ENCODE measurements at regions not wholly inside any gene's neighbourhood (a gene's known extent, or its start where the extent isn't known, plus 50 kb on each side); places are given as distances from the start of the nearest gene placed in this dataset.
"Not testable (repeated sequence)": the region's sequence is repeated elsewhere in the genome, so short reads cannot be mapped to it uniquely, and the experiment has no call there.

- DNase-seq: not testable (repeated sequence)
These were observed 96.9 kb downstream of the NPIPB11 start for GRCh38 chr16:29309601-29310000.

DNA sequence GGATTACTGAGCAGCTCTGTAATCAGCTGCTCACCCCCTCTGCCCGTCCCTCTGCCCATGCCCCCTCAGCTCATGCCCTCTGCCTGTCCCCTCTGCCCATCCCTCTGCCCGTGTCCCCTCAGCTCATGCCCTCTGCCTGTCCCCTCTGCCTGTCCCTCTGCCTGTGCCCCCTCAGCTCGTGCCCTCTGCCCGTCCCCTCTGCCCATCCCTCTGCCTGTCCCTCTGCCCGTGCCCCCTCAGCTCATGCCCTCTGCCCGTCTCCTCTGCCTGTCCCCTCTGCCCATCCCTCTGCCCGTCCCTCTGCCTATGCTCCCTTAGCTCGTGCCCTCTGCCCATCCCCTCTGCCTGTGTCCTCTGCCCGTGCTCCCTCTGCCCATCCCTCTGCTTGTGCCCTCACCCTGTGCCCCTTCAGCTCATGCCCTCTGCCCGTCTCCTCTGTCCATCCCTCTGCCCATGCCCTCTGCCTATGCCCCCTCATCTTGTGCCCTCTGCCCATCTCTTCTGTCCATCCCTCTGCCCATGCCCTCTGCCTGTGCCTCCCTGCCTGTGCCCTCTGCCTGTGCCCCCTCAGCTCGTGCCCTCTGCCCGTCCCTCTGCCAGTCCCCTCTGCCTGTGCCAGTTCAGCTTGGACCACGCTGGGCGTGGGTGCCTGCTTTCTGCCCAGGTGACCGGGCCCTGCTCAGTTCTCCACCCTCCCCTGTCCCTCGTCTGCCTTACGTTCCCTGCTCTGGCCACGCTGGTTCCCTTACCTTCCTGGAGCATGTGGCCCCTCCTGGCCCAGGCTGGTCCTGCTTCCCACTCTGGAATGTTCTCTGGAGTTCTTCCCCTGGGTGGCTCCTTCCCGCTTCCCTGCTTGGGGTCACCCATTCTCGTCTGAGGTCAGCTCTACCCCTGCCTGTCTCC is 97.6 kb downstream of the NPIPB11 start:
- no peak for DNase-seq

DNA sequence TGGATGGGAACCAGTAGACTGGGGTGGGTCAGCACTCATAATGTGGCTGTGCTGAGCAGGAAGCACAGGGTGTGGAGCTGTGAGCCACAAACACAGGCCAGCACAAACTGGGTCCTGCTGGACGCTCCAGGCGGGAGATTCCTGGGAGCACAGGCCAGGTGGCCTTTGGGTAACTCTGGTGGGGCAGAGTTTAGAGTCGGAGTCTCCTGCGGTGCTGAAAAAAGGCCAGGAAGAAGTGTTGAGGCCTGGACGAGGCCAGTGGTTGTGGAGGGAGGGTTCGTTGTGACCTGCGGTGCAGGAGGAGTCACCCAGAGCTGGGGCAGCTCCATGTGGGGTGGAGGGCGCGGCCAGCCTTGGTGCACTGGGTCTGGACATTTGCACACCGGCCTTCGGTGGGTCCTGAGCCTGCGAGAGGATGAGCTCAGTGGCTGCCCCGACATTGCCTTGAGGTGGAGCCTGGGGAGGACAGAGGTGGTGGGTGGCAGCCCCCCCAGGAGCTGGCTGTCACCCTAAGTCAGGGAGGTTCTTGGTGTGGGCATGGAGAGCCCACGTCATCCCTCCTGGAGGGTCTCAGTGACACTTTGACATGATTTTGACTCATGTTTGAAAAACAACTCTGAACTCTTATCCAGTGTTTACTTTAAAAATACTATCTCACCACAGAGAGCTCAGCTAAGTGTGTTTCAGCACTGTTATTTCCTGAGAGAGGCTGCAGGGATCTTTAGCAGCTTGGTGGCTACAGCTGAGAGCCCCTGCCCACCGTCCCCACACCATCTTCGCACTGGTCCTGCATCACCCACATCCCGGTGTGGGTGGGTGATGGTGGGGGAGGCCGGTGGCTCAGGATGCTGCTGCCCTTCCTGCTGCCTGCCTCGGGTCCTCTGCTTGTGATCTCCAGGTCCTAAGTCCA is 98.7 kb downstream of the NPIPB11 start:
- DNase-seq: no peak

- no peak for DNase-seq
These were observed 99.4 kb downstream of the NPIPB11 start for GRCh38 chr16:29306943-29307597.

DNA sequence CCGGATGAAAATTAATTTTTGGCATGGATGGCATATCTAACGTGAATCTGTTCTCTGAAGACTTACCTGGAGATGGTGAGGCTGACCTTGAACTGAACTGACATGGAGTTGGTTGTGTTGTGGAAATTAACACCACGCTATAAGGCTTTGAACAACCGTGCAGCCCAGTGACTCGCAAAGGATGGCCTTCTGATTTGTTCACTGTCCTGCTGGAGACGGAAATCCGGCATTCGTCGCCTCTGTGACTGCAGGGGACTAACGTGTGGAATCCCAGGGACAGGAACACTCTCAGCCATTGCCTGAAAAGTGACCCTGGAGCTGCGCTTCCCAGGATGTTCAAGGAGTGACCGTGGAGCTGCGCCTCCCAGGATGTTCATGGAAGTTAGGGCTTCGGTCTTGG is 100.3 kb downstream of the NPIPB11 start:
- no peak for DNase-seq

- DNase-seq: not testable (repeated sequence)
These were observed 101.5 kb downstream of the NPIPB11 start for GRCh38 chr16:29305018-29305417.

DNA sequence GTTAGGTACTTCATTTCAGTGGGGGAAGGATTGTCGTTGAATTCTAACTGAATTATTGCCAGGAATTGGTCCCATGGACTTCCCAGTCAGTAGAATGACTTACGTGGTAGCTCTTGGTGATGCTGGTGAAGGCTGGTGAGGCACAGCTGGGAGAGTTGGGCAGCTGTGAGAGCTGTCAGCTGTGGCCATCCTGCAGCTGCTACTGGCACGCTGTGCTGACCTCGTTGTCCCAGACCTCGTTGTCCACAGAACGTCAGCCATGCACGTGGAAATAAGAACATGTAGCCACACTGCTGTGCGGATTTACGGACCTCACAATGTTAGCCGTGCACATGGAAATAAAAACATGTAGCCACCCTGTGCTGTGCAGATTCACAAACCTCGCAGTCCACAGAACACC is 102.3 kb downstream of the NPIPB11 start:
- DNase-seq: no peak

DNA sequence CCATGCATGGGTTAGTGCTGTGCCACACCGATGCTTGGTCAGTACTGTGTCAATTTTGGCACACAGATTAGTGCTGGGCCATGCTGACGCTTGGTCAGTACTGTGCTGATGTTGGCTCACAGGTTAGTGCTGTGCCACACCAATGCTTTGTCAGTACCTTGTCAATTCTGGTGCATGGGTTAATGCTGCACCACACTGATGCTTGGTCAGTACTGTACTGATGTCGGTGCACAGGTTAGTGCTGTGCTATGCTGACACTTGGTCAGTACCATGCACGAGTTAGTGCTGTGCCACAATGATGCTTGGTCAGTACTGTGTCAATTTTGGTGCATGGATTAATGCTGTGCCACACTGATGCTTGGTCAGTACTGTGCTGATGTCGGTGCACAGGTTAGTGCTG is 103.0 kb downstream of the NPIPB11 start:
- no peak for DNase-seq

DNA sequence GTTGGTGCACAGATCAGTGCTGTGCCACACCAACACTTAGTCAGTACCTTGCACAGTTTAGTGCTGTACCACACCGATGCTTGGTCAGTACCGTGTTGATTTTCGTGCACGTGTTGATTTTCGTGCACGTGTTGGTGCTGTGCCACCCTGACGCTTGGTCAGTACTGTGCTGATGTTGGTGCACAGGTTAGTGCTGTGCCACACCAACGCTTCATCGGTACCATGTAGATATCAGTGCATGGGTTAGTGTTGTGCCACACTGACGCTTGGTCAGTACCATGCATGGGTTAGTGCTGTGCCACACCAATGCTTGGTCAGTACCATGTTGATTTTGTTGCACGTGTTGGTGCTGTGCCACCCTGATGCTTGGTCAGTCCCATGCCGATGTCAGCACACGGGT is 103.5 kb downstream of the NPIPB11 start:
- DNase-seq: no peak

DNA sequence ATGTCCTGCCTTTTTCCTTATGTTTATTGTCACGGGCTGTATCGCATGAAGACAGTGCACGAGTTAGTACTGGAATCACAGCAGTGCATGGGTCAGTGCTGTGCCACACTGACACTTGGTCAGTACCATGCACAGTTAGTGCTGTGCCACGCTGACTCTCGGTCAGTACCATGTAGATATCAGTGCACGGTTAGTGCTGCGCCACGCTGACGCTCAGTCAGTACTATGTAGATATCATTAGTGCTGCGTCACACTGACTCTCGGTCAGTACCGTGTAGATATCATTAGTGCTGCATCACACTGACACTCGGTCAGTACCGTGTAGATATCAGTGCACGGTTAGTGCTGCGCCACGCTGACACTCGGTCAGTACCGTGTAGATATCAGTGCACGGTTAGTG is 104.1 kb downstream of the NPIPB11 start:
- DNase-seq: not testable (repeated sequence)

- not testable (repeated sequence) for DNase-seq
These were observed 104.7 kb downstream of the NPIPB11 start for GRCh38 chr16:29301662-29302285.

DNA sequence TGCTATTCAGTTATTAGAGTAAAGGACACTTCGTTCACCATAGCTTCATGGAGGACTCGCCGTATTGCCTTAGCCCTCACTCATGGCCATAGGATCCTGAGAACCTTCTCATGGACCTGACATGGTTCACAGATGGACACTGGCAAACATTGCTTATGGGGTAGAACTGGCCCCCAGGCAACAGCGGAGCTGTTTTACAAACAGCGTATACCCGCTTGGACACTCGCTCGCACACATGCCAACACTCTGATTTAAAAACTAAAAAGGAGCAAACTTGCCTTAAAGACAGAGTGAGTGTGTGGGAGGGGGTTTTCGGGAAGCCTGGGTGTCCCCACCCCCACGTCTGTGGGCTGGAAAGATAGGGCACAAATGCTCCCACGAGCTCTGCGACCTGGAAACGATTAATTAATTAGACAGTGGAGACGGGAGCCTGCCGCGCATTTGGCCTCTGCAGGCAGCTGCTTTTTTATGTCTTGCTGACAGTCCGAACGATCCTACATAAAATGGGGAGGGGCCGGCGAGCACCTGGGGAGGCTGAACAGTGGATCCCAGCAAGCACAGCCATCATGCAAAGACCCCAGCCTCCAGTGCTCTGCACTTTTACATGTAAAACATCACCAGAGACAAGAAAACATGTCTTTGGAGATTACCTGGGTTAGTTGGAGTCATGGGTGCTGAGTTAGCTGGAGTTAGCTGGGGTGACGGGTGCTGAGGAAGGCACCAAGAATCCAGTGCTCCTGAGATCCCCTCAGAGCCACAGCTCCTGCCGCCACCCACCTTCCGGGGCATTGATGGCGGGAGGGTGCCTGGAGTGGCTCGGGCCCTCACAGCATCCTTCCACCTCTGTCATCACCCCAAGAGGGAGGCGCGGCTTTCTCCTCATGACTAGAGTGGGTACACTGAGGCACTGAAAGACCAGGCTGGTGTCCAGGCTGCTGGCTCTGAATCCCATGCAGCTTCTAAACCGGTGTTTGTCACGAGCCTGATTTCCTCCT is 105.7 kb downstream of the NPIPB11 start:
- not testable (repeated sequence) for DNase-seq

- not testable (repeated sequence) for DNase-seq
These were observed 106.5 kb downstream of the NPIPB11 start for GRCh38 chr16:29300030-29300491.

DNA sequence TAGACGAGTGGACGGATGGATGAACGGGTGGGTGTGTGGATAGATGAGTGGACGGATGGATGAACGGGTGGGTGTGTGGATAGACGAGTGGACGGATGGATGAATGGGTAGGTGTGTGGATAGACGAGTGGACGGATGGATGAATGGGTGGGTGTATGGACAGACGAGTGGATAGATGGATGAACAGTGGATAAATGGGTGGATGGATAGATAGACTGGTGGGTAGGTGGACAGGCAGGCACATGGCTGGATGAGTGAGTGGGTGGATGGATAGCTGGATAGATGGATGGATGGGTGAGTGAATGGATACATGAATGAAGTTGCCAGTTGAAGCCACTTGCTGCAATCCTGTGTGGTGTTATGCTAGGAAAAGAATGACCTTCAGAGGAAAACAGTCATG is 107.5 kb downstream of the NPIPB11 start:
- not testable (repeated sequence) for DNase-seq

DNA sequence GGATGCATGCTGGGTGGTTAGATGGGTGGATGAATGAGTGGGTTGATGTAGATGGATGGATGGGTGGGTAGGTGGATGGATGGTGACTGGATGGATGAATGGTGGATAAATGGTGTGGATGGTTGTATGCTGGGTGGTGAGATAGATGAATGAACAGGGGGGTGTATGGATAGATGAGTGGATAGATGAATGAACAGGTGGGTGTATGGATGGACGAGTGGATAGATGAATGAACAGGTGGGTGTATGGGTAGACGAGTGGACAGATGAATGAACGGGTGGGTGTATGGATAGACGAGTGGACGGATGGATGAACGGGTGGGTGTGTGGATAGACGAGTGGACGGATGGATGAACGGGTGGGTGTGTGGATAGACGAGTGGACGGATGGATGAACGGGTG is 108.2 kb downstream of the NPIPB11 start:
- DNase-seq: not testable (repeated sequence)

- DNase-seq: not testable (repeated sequence)
These were observed 108.7 kb downstream of the NPIPB11 start for GRCh38 chr16:29297809-29298177.

DNA sequence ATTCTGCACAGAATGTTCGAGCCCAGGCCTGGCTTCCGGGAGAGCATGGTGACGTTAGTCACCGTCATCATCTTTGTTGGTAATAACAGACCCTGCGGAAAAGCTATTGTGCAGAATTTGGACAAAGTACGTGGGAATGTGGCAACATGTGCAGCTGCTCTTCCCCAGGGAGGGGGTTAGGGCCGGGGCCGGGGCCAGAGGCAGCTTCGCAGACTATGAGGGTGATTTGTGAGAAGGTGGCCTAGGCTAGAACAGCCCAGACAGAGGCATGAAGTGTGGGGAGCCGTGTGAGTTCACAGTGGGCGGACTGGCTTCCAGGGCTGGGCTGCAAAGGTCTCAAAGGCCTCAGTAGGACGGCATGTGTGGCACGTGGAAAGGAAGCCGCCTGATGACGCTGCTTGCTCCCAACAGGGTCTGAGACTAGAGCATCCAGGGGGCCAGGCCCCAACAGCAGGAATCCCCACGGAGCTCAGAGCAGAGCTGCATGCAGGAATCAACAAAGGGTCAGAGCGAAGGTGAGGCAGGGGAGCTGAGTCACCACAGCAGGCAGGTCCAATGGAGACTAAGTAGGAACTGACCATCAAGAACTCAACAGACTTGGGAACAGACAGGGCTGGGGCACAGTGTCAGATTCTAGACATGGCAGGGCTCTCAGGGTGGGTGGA is 109.2 kb downstream of the NPIPB11 start:
- not testable (repeated sequence) for DNase-seq

GRCh38 chr16:29296176-29296575 is 110.3 kb downstream of the NPIPB11 start:
- not testable (repeated sequence) for DNase-seq

- not testable (repeated sequence) for DNase-seq
These were observed 111.3 kb downstream of the NPIPB11 start for GRCh38 chr16:29294951-29295795.

All from activated CD4-positive, alpha-beta T cell treated with anti-CD3 and anti-CD28 coated beads, Interleukin-2, amount 50 U/mL, for 4 hours (primary cell).